Astrocyte (in vitro differentiated cells and primary cell): ENCODE measurements at regions not wholly inside any gene's neighbourhood (a gene's known extent, or its start where the extent isn't known, plus 50 kb on each side); places are given as distances from the start of the nearest gene placed in this dataset.

Experiments used
- DNase-seq: peaks from one replicate; pipeline ENCODE4 v3.0.0-alpha.2; 2010; ENCODE audit warnings: low read depth
- FAIRE-seq: peaks from 2 replicates; lab custom pipeline; 2011; peaks lifted over from hg19 to GRCh38; lab: Jason Lieb, UNC
- H2AFZ ChIP-seq: 2 replicates; pipeline ENCODE4 v1.6.0; 2012; ENCODE audit warnings: low read depth, low read length, inconsistent platforms
- H3K27ac ChIP-seq: 2 replicates; pipeline ENCODE4 v1.5.1; 2011; ENCODE audit warnings: low read depth, low read length, inconsistent platforms
- H3K27me3 ChIP-seq: 2 replicates; pipeline ENCODE4 v1.6.0; 2011; ENCODE audit warnings: low read length, inconsistent platforms; ENCODE audit not compliant: insufficient read depth
- H3K36me3 ChIP-seq: 2 replicates; pipeline ENCODE4 v1.5.1; 2011; ENCODE audit warnings: low read length, inconsistent platforms; ENCODE audit not compliant: insufficient read depth
- H3K4me1 ChIP-seq: 2 replicates; pipeline ENCODE4 v1.5.1; 2011; ENCODE audit warnings: low read length, inconsistent platforms; ENCODE audit not compliant: insufficient read depth
- H3K4me2 ChIP-seq: 2 replicates; pipeline ENCODE4 v1.6.0; 2012; ENCODE audit warnings: low read length, inconsistent platforms
- H3K4me3 ChIP-seq: 2 replicates; pipeline ENCODE4 v1.5.1; 2011; ENCODE audit warnings: low read depth, mild to moderate bottlenecking, low read length, inconsistent platforms; ENCODE audit not compliant: insufficient read depth
- H3K79me2 ChIP-seq: 2 replicates; pipeline ENCODE4 v1.6.0; 2012; ENCODE audit warnings: mild to moderate bottlenecking, low read length, inconsistent platforms; ENCODE audit not compliant: insufficient read depth
- H3K9ac ChIP-seq: 2 replicates; pipeline ENCODE4 v1.6.0; 2012; ENCODE audit warnings: mild to moderate bottlenecking, low read length, inconsistent platforms
- H3K9me3 ChIP-seq: 2 replicates; pipeline ENCODE4 v1.5.1; 2012; ENCODE audit warnings: low read depth, mild to moderate bottlenecking, low read length, inconsistent platforms; ENCODE audit not compliant: insufficient read depth
- H4K20me1 ChIP-seq: 2 replicates; pipeline ENCODE4 v1.6.0; 2012; ENCODE audit warnings: low read length, inconsistent platforms; ENCODE audit not compliant: insufficient read depth
- H3K27ac Mint-ChIP-seq: one replicate; pipeline ENCODE4 v1.8.0; 2021; ENCODE audit warnings: mild to moderate bottlenecking, mixed read lengths; ENCODE audit not compliant: unreplicated experiment
- H3K27me3 Mint-ChIP-seq: one replicate; pipeline ENCODE4 v1.8.0; 2021; ENCODE audit warnings: low read depth, mixed read lengths; ENCODE audit not compliant: unreplicated experiment
- H3K36me3 Mint-ChIP-seq: one replicate; pipeline ENCODE4 v1.8.0; 2021; ENCODE audit warnings: low read depth, mixed read lengths; ENCODE audit not compliant: unreplicated experiment
- H3K4me1 Mint-ChIP-seq: one replicate; pipeline ENCODE4 v1.8.0; 2021; ENCODE audit warnings: low read depth, mixed read lengths; ENCODE audit not compliant: unreplicated experiment
- H3K4me3 Mint-ChIP-seq: one replicate; pipeline ENCODE4 v1.8.0; 2021; ENCODE audit warnings: mild to moderate bottlenecking, moderate library complexity, mixed read lengths; ENCODE audit not compliant: unreplicated experiment
- H3K9me3 Mint-ChIP-seq: one replicate; pipeline ENCODE4 v1.8.0; 2021; ENCODE audit warnings: mild to moderate bottlenecking, mixed read lengths; ENCODE audit not compliant: unreplicated experiment
- CTCF ChIP-seq: IDR thresholded peaks from 2 replicates; pipeline ENCODE4 v1.5.1; 2011; ENCODE audit warnings: low read depth, mild to moderate bottlenecking, inconsistent platforms, low read length, moderate library complexity; ENCODE audit not compliant: insufficient read depth
- EZH2 ChIP-seq: IDR thresholded peaks from 2 replicates; pipeline ENCODE4 v1.6.1; 2012; ENCODE audit warnings: mild to moderate bottlenecking, low read length, inconsistent platforms; ENCODE audit not compliant: insufficient read depth

- Histone ChIP-seq H3K79me2 (no peaks in the 10 kb centered on the region), H3K4me3 (no peak overlapping the region), H3K9ac (no peak overlapping the region), H2AFZ (no peak overlapping the region), H4K20me1 (no peaks in the 10 kb centered on the region), H3K9me3 (peaks cover 4% of the 10 kb centered on the region), H3K4me2 (no peak overlapping the region), H3K27me3 (no peaks in the 10 kb centered on the region), H3K4me1 (no peaks in the 10 kb centered on the region), H3K36me3 (no peaks in the 10 kb centered on the region), H3K27ac (no peak overlapping the region)
- FAIRE-seq (no peak), DNase-seq (no peak)
- Mint-ChIP-seq H3K4me1 (no peaks in the 10 kb centered on the region), H3K4me3 (no peak overlapping the region), H3K9me3 (peaks cover 8% of the 10 kb centered on the region), H3K27me3 (no peaks in the 10 kb centered on the region), H3K36me3 (no peaks in the 10 kb centered on the region), H3K27ac (no peak overlapping the region)
- TF ChIP-seq EZH2 (no peak), CTCF (no peak)
Measured at GRCh38 chr22:47474464-47474863, 712.0 kb downstream of the TBC1D22A start.

GRCh38 chr22:47472636-47473035 lies 710.2 kb downstream of the TBC1D22A start:
- no peaks in the 10 kb centered on the region for H4K20me1 ChIP-seq
- Mint-ChIP-seq H3K27me3 (no peaks in the 10 kb centered on the region), H3K4me1 (no peaks in the 10 kb centered on the region), H3K4me3 (no peak overlapping the region), H3K27ac (no peak overlapping the region), H3K36me3 (no peaks in the 10 kb centered on the region), H3K9me3 (peaks cover 7% of the 10 kb centered on the region)
- H3K27me3 ChIP-seq = no peaks in the 10 kb centered on the region
- no peaks in the 10 kb centered on the region for H3K4me1 ChIP-seq
- no peak overlapping the region for H3K4me3 ChIP-seq
- no peak overlapping the region for H2AFZ ChIP-seq
- H3K27ac ChIP-seq = no peak overlapping the region
- no peak overlapping the region for H3K4me2 ChIP-seq
- H3K79me2 ChIP-seq = no peaks in the 10 kb centered on the region
- H3K9me3 ChIP-seq = peaks cover 7% of the 10 kb centered on the region
- no peak for TF ChIP-seq EZH2
- no peak for TF ChIP-seq CTCF
- FAIRE-seq (no peak), DNase-seq (no peak)
- no peaks in the 10 kb centered on the region for H3K36me3 ChIP-seq
- H3K9ac ChIP-seq = no peak overlapping the region

- no peaks in the 10 kb centered on the region for H3K27me3 ChIP-seq
- no peaks in the 10 kb centered on the region for H4K20me1 ChIP-seq
- Mint-ChIP-seq H3K27me3 (no peaks in the 10 kb centered on the region), H3K4me1 (no peaks in the 10 kb centered on the region), H3K4me3 (no peak overlapping the region), H3K9me3 (peaks cover 11% of the 10 kb centered on the region), H3K36me3 (no peaks in the 10 kb centered on the region), H3K27ac (no peak overlapping the region)
- H2AFZ ChIP-seq = no peak overlapping the region
- no peak overlapping the region for H3K27ac ChIP-seq
- H3K4me1 ChIP-seq = no peaks in the 10 kb centered on the region
- H3K4me3 ChIP-seq = no peak overlapping the region
- peaks cover 7% of the 10 kb centered on the region for H3K9me3 ChIP-seq
- TF ChIP-seq EZH2 (no peak), CTCF (no peak)
- no peaks in the 10 kb centered on the region for H3K36me3 ChIP-seq
- DNase-seq (no peak), FAIRE-seq (no peak)
- no peak overlapping the region for H3K4me2 ChIP-seq
- no peaks in the 10 kb centered on the region for H3K79me2 ChIP-seq
- no peak overlapping the region for H3K9ac ChIP-seq
Measured at GRCh38 chr22:47471406-47471805, 709.0 kb downstream of the TBC1D22A start.
